HCT116 (cell line): ENCODE measurements at regions not wholly inside any gene's neighbourhood (a gene's known extent, or its start where the extent isn't known, plus 50 kb on each side); places are given as distances from the start of the nearest gene placed in this dataset.

Experiments
- ATAC-seq: fragments of 200-7000 bp; cut with Tn5 transposase; 2 replicates; pipeline ENCODE4 v1.9.1; 2020; ENCODE audit warnings: mild to moderate bottlenecking, moderate library complexity
- BruUV-seq: library from RNA; stranded (reverse); fragments of 400-500 nt; replicated peaks from 2 replicates; lab custom pipeline; 2021; lab: Mats Ljungman, UMichigan
- CTCF ChIA-PET: fragments of 300-600 bp; sonication (Branson Sonifier 250); formaldehyde crosslinking; loops from one replicate; lab custom pipeline; 2021; ENCODE audit warnings: antibody characterized with exemption; lab: Charles Lee
- POLR2A ChIA-PET: fragments of 300-600, 350-600 bp; sonication (Branson Sonifier 250); formaldehyde crosslinking; loops from one replicate; lab custom pipeline; 2021; ENCODE audit warnings: antibody characterized with exemption; lab: Charles Lee
- RAD21 ChIA-PET, 2 experiments: fragments of 300-600 bp; sonication (Branson Sonifier 250); formaldehyde crosslinking; loops; one replicate each; lab custom pipeline; 2023; ENCODE audit warnings: low total read pairs in 2 of 2; ENCODE audit not compliant: uncharacterized antibody in 2 of 2, unreplicated experiment in 2 of 2, low non-redundant PET in 1 of 2; lab: Charles Lee
- DNase-seq: peaks from one replicate; pipeline ENCODE4 v3.0.0-alpha.2; 2010; ENCODE audit warnings: low read depth, low spot score
- H2AFZ ChIP-seq: fragments of 200-600 bp; shearing (Covaris generic), sonication (generic); 2 replicates; pipeline ENCODE4 v1.6.1; 2017; ENCODE audit warnings: low read depth, mixed run types, mixed read lengths, antibody characterized with exemption, low read length; ENCODE audit not compliant: poor library complexity, severe bottlenecking
- H3K27ac ChIP-seq: 2 replicates; pipeline ENCODE4 v1.5.1; 2012; ENCODE audit warnings: low read depth, low read length
- H3K27me3 ChIP-seq: fragments of 200-600 bp; sonication (generic); 2 replicates; pipeline ENCODE4 v1.6.1; 2016; ENCODE audit warnings: mixed run types, low read length, mixed read lengths; ENCODE audit not compliant: insufficient read depth
- H3K36me3 ChIP-seq, 2 experiments: fragments of 200-500 bp in 1 of 2; fragments of 200-600 bp in 1 of 2; sonication (Bioruptor generic) in 1 of 2; sonication (generic) in 1 of 2; 2 replicates each; pipeline versions ENCODE4 v1.5.1 to v1.6.1; 2014 to 2016; ENCODE audit warnings: low read length in 2 of 2, inconsistent platforms in 1 of 2, mixed read lengths in 1 of 2, mixed run types in 1 of 2; ENCODE audit not compliant: insufficient read depth in 2 of 2, control insufficient read depth in 1 of 2
- H3K4me1 ChIP-seq, 2 experiments: fragments of 200-600 bp in 1 of 2; sonication (generic) in 1 of 2; 2 replicates each; pipeline versions ENCODE4 v1.5.1 to v1.6.1; 2012 to 2017; ENCODE audit warnings: low read length in 2 of 2, inconsistent platforms in 1 of 2, mild to moderate bottlenecking in 1 of 2, mixed read lengths in 1 of 2, mixed run types in 1 of 2, moderate library complexity in 1 of 2; ENCODE audit not compliant: insufficient read depth in 2 of 2, control insufficient read depth in 1 of 2
- H3K4me2 ChIP-seq: fragments of 200-600 bp; sonication (generic); 2 replicates; pipeline ENCODE4 v1.6.1; 2017; ENCODE audit warnings: mixed run types, low read length, mixed read lengths
- H3K4me3 ChIP-seq, 2 experiments: fragments of 200-600 bp in 1 of 2; sonication (generic) in 1 of 2; replicated peaks in 1 of 2; 2 replicates each; pipeline ENCODE4 v1.5.1; 2011 to 2016; ENCODE audit warnings: low read length in 2 of 2, control low read depth in 1 of 2, low read depth in 1 of 2, mild to moderate bottlenecking in 1 of 2, mixed read lengths in 1 of 2, mixed run types in 1 of 2
- H3K79me2 ChIP-seq: fragments of 200-600 bp; sonication (generic); 2 replicates; pipeline ENCODE4 v1.6.1; 2017; ENCODE audit warnings: mild to moderate bottlenecking, mixed run types, low read length, moderate library complexity, mixed read lengths; ENCODE audit not compliant: insufficient read depth
- H3K9ac ChIP-seq: fragments of 200-600 bp; sonication (generic); 2 replicates; pipeline ENCODE4 v1.6.1; 2016; ENCODE audit warnings: low read length, mixed read lengths
- H3K9me2 ChIP-seq: fragments of 200-600 bp; sonication (generic), shearing (Covaris generic); 2 replicates; pipeline ENCODE4 v1.6.1; 2017; ENCODE audit warnings: mixed run types, mild to moderate bottlenecking, moderate library complexity; ENCODE audit not compliant: insufficient read depth
- H3K9me3 ChIP-seq, 2 experiments: fragments of 200-500 bp in 1 of 2; fragments of 200-600 bp in 1 of 2; sonication (Bioruptor generic) in 1 of 2; sonication (generic) in 1 of 2; 2 replicates each; pipeline ENCODE4 v1.6.1; 2014 to 2017; ENCODE audit warnings: low read length in 2 of 2, mixed read lengths in 2 of 2, inconsistent platforms in 1 of 2, low read depth in 1 of 2, mild to moderate bottlenecking in 1 of 2, mixed run types in 1 of 2, moderate library complexity in 1 of 2; ENCODE audit not compliant: control insufficient read depth in 1 of 2, insufficient read depth in 1 of 2
- H4K20me1 ChIP-seq: fragments of 200-600 bp; sonication (generic), shearing (Covaris generic); 2 replicates; pipeline ENCODE4 v1.6.1; 2017; ENCODE audit warnings: mixed run types, mild to moderate bottlenecking, moderate library complexity; ENCODE audit not compliant: insufficient read depth
- CBX3 ChIP-seq: IDR thresholded peaks from 2 replicates; pipeline ENCODE4 v1.6.1; 2012; ENCODE audit warnings: low read depth
- CEBPB ChIP-seq: IDR thresholded peaks from 2 replicates; pipeline ENCODE4 v1.6.1; 2012; ENCODE audit warnings: low read depth
- CTCF ChIP-seq, 3 experiments: fragments of 200-600 bp in 1 of 3; sonication (generic) in 1 of 3; IDR thresholded peaks in 2 of 3; conservative IDR thresholded peaks in 1 of 3; 2 replicates each; pipeline ENCODE4 v1.5.1; 2012 to 2017; ENCODE audit warnings: low read depth in 2 of 3, low read length in 2 of 3, antibody characterized with exemption in 1 of 3, borderline replicate concordance in 1 of 3, control low read depth in 1 of 3, mild to moderate bottlenecking in 1 of 3, mixed read lengths in 1 of 3, mixed run types in 1 of 3, moderate library complexity in 1 of 3; ENCODE audit not compliant: insufficient read depth in 1 of 3
- EGR1 ChIP-seq: IDR thresholded peaks from 2 replicates; pipeline ENCODE4 v1.6.1; 2012; ENCODE audit warnings: low read depth
- ELF1 ChIP-seq: IDR thresholded peaks from 2 replicates; pipeline ENCODE4 v1.6.1; 2012; ENCODE audit warnings: low read depth, borderline replicate concordance
- EZH2 ChIP-seq: fragments of 200-600 bp; sonication (generic); IDR thresholded peaks from 2 replicates; pipeline ENCODE4 v1.6.1; 2017; ENCODE audit warnings: antibody characterized with exemption, mixed run types
- EZH2phosphoT487 ChIP-seq: fragments of 200-600 bp; IDR thresholded peaks from 2 replicates; pipeline ENCODE4 v1.6.1; 2018; ENCODE audit warnings: antibody characterized with exemption, borderline replicate concordance
- MAX ChIP-seq: IDR thresholded peaks from 2 replicates; pipeline ENCODE4 v1.6.1; 2012
- POLR2A ChIP-seq: IDR thresholded peaks from 2 replicates; pipeline ENCODE4 v1.7.0; 2011; ENCODE audit warnings: borderline replicate concordance; ENCODE audit not compliant: insufficient read depth, insufficient read length; ENCODE audit errors: extremely low read depth
- POLR2AphosphoS5 ChIP-seq: IDR thresholded peaks from 2 replicates; pipeline ENCODE4 v1.6.1; 2011; ENCODE audit warnings: mild to moderate bottlenecking, low read depth, low read length, moderate library complexity
- RAD21 ChIP-seq: IDR thresholded peaks from 2 replicates; pipeline ENCODE4 v1.6.1; 2012; ENCODE audit warnings: low read depth, mild to moderate bottlenecking
- REST ChIP-seq: IDR thresholded peaks from 2 replicates; pipeline ENCODE4 v1.6.1; 2012; ENCODE audit warnings: low read depth
- SIN3A ChIP-seq: IDR thresholded peaks from 2 replicates; pipeline ENCODE4 v1.6.1; 2012; ENCODE audit warnings: low read depth
- SP1 ChIP-seq: IDR thresholded peaks from 2 replicates; pipeline ENCODE4 v1.6.1; 2012; ENCODE audit warnings: low read depth
- SRF ChIP-seq: IDR thresholded peaks from 2 replicates; pipeline ENCODE4 v1.6.1; 2012; ENCODE audit warnings: low read depth
- TCF7L2 ChIP-seq: IDR thresholded peaks from 2 replicates; pipeline ENCODE4 v1.7.0; 2011; ENCODE audit warnings: borderline replicate concordance, inconsistent platforms; ENCODE audit not compliant: insufficient read depth, insufficient read length; ENCODE audit errors: extremely low read depth
- ZBTB33 ChIP-seq: IDR thresholded peaks from 2 replicates; pipeline ENCODE4 v1.6.1; 2011; ENCODE audit warnings: mild to moderate bottlenecking, low read length, moderate library complexity; ENCODE audit not compliant: insufficient replicate concordance; ENCODE audit errors: extremely low read depth
- ZFX ChIP-seq: fragments of 450-650 bp; IDR thresholded peaks from 2 replicates; pipeline ENCODE4 v1.6.1; 2017
- ZNF274 ChIP-seq: fragments of 200-500 bp; sonication (Bioruptor generic); IDR thresholded peaks from 2 replicates; pipeline ENCODE4 v1.6.1; 2014; ENCODE audit warnings: mild to moderate bottlenecking, low read depth, low read length, inconsistent platforms
- intact Hi-C: fragments of 100-400 bp; cut with micrococcal nuclease; formaldehyde crosslinking; loops from 2 replicates; pipeline ENCODE4 v1.10.0; 2022

- TF ChIP-seq REST: no peak
- TF ChIP-seq ZFX: no peak
- TF ChIP-seq RAD21: no peak
- TF ChIP-seq POLR2A: no peak
- no peak for TF ChIP-seq MAX
- no peak for TF ChIP-seq CBX3
- no peak for TF ChIP-seq ZNF274
- TF ChIP-seq CEBPB: no peak
- TF ChIP-seq ELF1: no peak
- no peak for TF ChIP-seq TCF7L2
- TF ChIP-seq EZH2: no peak
- TF ChIP-seq POLR2AphosphoS5: no peak
- no peak for TF ChIP-seq SP1
- no peak for TF ChIP-seq EGR1
Observed at GRCh38 chr9:36745977-36746376, 173.3 kb downstream of the MELK start (continued).

- intact Hi-C loops: no loop called here
- CTCF ChIA-PET: no interaction called here
- ATAC-seq: no peak
- no peak for TF ChIP-seq ELF1
- TF ChIP-seq TCF7L2: no peak
- no peak for TF ChIP-seq CEBPB
- no peak for TF ChIP-seq EZH2phosphoT487
- TF ChIP-seq MAX: no peak
- no peak for TF ChIP-seq SP1
- no peak for TF ChIP-seq RAD21
- TF ChIP-seq EZH2: no peak
- no peak for TF ChIP-seq ZBTB33
- no peak for TF ChIP-seq CTCF (IDR thresholded peaks at IDR 0.05 in 2 of 3, conservative IDR thresholded peaks at IDR 0.05 in 1 of 3; ENCODE audit: borderline replicate concordance in 1 of 3, insufficient read depth in 1 of 3, low read depth in 2 of 3, low read length in 2 of 3)
- no peak for TF ChIP-seq SRF
- TF ChIP-seq SIN3A: no peak
Observed at GRCh38 chr9:36746415-36746814, 173.7 kb downstream of the MELK start.

More at GRCh38 chr9:36746415-36746814, 173.7 kb downstream of the MELK start:
- ChIA-PET POLR2A (no interaction called here), RAD21 (no interaction called here)
- Histone ChIP-seq H3K9ac (no peak overlapping the region), H3K27ac (no peak overlapping the region), H4K20me1 (no peaks in the 10 kb centered on the region), H3K4me2 (no peak overlapping the region), H3K36me3 (no peaks in the 10 kb centered on the region), H2AFZ (no peak overlapping the region), H3K4me3 (no peak overlapping the region), H3K4me1 (no peaks in the 10 kb centered on the region), H3K9me3 (no peaks in the 10 kb centered on the region), H3K9me2 (no peaks in the 10 kb centered on the region), H3K27me3 (peaks cover 51% of the 10 kb centered on the region), H3K79me2 (no peaks in the 10 kb centered on the region)
- BruUV-seq: no TSS peak
- DNase-seq: no peak
